ENCODE measurements at regions not wholly inside any gene's neighbourhood (a gene's known extent, or its start where the extent isn't known, plus 50 kb on each side); places are given as distances from the start of the nearest gene placed in this dataset.

GRCh38 chr15:62568702-62569101, 403.6 kb upstream of the C2CD4B start:
- TF ChIP-seq EZH2 (IDR thresholded peaks at IDR 0.05; ENCODE audit: borderline replicate concordance, low read depth, low read length, poor library complexity, severe bottlenecking), result no peak
- TF ChIP-seq, protein P1, sequence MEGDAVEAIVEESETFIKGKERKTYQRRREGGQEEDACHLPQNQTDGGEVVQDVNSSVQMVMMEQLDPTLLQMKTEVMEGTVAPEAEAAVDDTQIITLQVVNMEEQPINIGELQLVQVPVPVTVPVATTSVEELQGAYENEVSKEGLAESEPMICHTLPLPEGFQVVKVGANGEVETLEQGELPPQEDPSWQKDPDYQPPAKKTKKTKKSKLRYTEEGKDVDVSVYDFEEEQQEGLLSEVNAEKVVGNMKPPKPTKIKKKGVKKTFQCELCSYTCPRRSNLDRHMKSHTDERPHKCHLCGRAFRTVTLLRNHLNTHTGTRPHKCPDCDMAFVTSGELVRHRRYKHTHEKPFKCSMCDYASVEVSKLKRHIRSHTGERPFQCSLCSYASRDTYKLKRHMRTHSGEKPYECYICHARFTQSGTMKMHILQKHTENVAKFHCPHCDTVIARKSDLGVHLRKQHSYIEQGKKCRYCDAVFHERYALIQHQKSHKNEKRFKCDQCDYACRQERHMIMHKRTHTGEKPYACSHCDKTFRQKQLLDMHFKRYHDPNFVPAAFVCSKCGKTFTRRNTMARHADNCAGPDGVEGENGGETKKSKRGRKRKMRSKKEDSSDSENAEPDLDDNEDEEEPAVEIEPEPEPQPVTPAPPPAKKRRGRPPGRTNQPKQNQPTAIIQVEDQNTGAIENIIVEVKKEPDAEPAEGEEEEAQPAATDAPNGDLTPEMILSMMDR (conservative IDR thresholded peaks at IDR 0.05; ENCODE audit: low read depth, low read length), result no peak

Measured in A673 (cell line).